Activated CD4-positive, alpha-beta T cell treated with anti-CD3 and anti-CD28 coated beads, Interleukin-2, amount 50 U/mL, for 1 hour (primary cell): ENCODE measurements at regions not wholly inside any gene's neighbourhood (a gene's known extent, or its start where the extent isn't known, plus 50 kb on each side); places are given as distances from the start of the nearest gene placed in this dataset.

Experiments used
- DNase-seq: peaks from one replicate; pipeline ENCODE4 v3.0.0-alpha.2; 2020

GRCh38 chr4:26074712-26075430 is 160.9 kb downstream of the SMIM20 start:
- no peak for DNase-seq

DNA sequence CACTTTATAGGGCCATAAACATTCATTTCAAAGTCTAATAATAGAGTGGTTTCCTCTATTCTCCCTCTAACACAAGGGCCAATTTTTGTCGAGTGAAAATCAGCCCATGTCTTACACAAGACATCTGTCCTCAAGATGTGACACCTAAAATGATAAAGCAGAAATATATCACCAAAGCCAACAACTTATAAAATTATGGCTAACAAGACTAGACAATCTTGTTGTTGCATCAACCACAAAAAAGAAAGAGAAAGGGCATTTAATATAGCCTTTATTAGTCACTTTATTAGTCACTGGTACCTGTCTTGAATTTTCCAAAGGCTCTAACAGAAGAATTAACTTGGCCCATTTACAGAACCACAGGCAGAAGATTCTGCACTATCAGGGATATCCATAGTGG is 161.6 kb downstream of the SMIM20 start:
- DNase-seq, result no peak

GRCh38 chr4:26076000-26076587 is 162.1 kb downstream of the SMIM20 start:
- no peak for DNase-seq

DNA sequence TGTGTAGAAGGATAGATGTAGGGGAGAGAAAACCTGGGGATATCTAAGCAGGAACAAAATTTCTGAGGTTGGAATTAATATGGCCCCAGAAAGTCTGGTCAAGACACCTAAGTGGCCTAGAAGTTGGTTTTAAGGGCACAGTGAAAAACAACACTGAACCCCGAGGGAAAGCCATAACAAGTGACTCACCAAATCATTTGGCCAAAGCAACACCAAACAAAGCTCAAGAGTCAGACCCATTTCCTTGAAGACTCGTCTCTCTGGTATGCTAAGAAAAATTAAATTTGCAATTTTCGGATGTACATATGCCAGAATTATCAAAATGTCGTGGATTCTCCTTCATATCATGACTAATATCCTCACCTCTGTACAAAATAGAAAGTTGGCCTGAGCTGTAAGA is 162.9 kb downstream of the SMIM20 start:
- no peak for DNase-seq

DNA sequence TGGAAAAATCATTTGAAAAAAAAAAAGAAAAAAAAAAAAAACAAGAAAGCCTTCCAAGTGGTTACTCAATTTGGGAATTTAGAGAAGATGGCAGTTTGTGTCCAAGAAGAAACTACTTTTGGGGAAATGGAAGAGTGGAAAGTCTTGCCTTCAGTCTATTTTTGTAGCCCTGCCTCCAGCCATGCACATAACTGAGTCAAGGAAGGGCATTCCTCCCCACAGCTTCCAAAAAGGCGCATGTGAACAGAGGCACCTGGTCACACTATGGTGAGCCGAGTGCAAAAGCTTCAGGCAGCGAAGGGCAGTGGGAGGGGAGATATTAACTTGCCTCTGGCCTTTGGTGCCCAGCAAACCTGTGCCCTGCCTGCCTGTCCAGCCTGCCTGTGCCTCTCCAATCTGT is 163.7 kb downstream of the SMIM20 start:
- no peak for DNase-seq

DNA sequence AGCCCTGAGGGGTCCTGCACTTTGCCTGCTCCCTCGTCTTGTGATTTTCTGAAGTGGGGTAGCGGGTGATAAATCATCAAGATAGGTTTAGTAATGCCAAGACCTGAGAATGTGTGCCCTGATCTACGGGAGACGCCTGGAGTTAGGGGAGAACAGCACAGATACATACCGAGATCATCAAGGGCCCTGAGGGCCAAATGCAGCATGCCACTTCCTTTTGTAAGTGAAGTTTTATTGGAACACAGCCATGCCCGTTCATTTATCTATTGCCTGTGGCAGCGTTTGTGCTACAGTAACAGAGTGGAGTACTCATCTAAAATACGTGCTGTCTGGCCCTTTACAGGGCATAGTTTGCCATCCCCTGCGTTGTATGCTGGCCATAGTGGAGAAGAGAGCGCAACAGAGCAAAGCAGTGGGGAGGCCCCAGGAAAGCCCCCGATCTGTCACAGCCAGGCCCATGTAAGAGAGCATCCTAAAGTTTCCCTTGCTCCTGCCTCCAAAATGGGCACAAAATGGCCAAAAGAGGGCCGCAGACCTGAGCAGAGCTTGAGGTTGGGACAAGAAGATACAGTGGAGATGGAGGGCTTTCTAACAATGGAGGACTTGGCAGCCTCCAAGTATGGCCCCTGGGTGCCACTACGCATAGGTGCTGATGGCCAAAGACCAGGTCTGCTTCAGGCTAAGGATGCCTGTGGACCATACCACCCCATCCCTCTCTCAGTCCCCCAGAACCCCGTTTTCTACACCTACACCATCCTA is 167.0 kb downstream of the SMIM20 start:
- no peak for DNase-seq

- no peak for DNase-seq
Measured at GRCh38 chr4:26081795-26082498, 167.9 kb downstream of the SMIM20 start.

DNA sequence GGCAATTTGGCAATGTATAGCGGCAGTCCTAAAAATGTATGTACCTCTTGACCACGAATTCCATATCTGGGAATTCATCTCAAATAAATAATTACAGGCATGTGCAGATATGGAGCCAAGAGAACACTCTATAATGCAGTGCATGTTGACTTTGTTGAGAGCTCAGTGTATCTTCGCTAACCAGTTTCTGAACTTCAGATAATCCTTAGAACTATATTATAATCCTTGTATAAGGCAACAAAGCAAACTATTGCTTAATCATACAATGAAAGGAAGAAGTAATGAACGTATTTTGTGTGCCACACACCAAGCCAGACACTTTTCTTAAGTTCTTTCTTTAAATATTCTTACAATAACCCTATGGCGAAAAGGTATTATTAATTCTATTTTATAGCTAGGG is 168.5 kb downstream of the SMIM20 start:
- no peak for DNase-seq

- DNase-seq, result no peak
Measured at GRCh38 chr4:26083987-26084386, 170.0 kb downstream of the SMIM20 start.

- no peak for DNase-seq
Measured at GRCh38 chr4:26084414-26084813, 170.4 kb downstream of the SMIM20 start.

DNA sequence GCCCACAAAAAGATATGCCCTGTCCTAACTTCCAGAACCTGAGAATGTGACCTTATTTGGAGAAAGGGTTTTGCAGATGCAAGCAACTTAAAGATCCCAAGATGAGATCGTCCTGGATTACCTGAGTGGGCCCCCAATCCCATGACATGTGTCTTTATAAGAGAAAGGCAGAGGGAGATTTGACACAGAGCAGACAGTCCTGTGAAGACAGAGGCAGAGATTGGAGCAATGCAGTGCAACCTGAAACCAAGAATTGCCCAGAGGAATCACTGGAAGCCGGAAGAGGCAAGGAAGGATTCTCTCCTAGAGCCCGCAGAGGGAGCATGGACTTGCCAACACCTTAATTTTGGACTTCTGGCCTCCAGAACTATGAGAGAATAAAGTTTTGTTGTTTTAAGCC is 171.5 kb downstream of the SMIM20 start:
- DNase-seq, result no peak

DNA sequence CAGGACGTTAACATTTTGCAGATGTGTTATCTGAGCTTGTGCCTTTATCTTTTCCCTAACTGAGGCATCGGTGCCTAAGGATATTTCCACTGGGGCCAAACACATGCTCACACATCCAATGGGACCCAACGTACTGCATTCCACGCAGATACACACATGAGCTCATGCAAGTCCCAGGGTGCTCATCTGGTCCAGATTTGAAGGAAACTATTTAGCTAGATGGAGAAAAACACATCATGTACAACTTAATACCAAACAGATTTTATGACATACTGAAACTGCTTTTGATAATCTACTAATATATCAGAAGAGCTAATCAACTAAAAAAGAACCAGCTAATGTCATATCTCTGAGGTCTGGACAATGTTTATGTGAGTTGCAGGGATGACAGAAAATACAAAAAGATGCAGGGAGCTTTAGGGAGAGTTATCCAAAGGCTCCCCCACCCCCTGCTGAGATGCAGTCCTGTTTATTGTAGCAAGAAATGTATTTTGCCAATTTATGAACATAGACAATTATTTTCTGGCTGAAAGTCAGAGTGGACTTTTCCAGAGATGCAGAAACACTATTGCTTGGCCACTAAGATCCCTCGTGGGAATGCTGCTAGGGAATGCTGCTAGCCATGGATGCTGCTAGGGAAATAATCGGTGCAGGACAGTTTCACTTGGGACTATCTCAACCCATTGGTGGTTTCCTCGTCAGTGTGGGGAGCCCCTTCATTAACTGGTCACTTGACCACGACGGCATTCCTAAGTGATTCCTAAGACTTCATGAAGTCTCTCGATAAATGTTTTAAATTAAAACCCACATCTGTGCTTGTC is 172.8 kb downstream of the SMIM20 start:
- no peak for DNase-seq

GRCh38 chr4:26088433-26088928 is 174.5 kb downstream of the SMIM20 start:
- DNase-seq, result no peak

DNA sequence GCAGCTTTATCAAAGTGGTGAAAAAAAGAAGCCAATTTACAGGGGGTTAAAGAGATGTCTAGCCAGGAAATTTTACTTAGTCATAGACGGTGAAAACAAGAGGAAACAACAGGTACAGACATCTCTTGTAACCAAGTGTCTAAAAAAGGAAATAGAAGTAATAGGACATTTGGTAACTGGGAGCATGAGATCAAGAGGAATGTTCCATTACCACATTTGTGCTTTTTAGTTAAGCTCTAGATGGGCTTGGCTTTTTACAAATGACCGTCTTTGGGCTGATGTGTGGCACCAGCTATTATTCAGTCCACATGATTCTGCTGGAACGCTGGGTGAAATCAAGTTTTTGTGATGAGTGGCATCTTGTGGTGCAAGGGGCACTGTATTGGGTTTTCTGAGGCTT is 179.5 kb downstream of the SMIM20 start:
- DNase-seq, result no peak

DNA sequence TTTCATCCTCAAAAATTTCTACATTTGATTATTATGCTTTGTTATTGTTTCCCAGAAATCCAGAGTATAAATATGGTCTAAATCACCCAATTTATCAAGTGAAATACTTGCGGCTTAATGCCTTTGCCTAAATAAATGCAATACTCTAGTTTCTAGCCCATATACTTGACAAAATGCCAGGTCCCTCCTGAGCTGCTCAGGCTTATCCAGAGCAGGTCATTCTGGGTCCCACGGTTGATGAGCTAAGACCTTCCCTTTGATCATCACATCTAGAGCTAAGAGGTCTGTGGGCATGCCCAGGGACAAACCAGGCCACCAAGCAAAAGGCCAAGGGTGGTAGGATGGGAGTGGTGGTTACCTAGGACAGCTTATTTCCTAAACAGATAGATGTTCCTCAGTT is 180.1 kb downstream of the SMIM20 start:
- DNase-seq, result no peak

- DNase-seq, result no peak
Measured at GRCh38 chr4:26094911-26095310, 180.9 kb downstream of the SMIM20 start.

DNA sequence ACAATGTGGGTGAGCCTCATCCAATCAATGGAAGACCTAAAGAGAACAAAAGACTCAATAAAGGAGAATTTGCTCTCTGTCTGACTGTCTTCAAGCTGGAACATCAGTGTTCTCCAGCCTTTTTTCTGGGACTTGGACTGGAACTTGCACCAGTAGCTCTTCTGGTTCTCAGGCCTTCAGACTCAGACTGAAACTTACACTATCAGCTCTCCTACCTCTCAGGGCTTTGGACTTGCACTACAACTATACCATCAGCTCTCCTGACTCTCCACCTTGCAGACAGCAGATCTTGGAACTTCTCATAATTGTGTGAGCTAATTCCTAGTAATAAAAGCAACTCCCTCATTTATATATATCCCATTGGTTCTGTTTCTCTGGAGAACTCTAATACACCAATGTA is 185.9 kb downstream of the SMIM20 start:
- DNase-seq, result no peak

GRCh38 chr4:26101011-26101410 is 187.0 kb downstream of the SMIM20 start:
- no peak for DNase-seq

- DNase-seq, result no peak
Measured at GRCh38 chr4:26104056-26104685, 190.2 kb downstream of the SMIM20 start.

DNA sequence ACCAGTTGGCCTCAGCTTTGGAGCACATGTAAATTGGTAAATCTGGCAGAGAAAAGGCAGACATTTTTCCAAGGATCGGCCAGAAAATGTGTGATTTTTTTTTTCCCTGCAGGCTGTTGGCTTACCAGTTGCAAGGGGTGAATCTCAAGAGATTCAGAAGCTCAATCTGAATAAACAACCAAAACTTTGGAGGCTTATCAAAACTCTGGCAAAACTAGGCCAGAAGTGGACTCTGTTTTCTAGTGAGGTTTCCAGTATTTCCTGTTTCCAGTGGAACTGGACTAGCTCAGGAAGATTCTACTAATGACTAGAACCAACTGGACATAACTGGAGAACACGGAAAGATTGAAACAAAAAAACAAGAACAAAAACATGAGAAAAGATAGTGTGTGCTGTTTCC is 191.3 kb downstream of the SMIM20 start:
- no peak for DNase-seq

- no peak for DNase-seq
Measured at GRCh38 chr4:26105815-26106699, 192.0 kb downstream of the SMIM20 start.
